ENCODE measurements at regions not wholly inside any gene's neighbourhood (a gene's known extent, or its start where the extent isn't known, plus 50 kb on each side); places are given as distances from the start of the nearest gene placed in this dataset.

DNA sequence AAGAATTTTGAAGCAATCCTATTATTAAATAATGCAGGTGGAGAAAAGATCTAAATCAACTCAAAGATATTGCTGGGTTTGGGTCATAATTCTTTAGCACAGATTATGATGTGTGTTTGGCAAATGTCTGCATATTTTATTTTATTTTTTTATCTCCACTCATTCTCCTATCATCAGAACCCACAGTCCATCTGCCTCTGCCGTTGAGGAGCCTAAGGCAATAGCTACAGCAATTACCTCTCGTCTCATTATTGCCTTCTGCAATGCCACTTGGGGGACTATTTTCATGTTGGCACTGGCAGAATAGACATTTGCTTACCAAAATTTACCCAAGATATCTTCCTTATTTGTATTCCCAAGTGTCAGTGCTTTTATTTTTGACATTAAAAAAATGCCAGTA lies 815.9 kb upstream of the CNTNAP5 start:
- no peak overlapping the region for H3K27ac ChIP-seq

DNA sequence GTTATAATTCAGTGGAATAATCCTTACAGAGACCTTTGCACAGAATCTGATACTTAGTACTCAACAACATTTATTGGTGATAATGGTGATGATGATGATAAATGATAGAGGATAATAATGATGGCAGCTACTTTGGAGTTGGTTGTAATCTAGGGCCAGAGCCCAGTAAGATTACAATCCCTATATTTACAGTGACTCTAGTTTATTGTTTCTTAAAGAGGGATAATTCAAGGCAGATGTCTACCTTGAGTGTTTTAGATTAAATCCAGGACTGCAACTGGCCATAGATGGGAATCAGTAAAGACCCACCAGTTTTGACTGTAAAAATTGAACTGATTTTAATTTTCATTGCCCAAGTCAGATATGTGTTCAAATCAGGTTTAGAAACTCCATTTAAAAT lies 813.9 kb upstream of the CNTNAP5 start:
- Histone ChIP-seq H3K36me3 (no peaks in the 10 kb centered on the region), H3K4me3 (no peak overlapping the region), H3K4me1 (no peaks in the 10 kb centered on the region), H3K27me3 (no peaks in the 10 kb centered on the region), H3K27ac (no peak overlapping the region), H3K9me3 (no peaks in the 10 kb centered on the region)
- TF ChIP-seq, protein P1, sequence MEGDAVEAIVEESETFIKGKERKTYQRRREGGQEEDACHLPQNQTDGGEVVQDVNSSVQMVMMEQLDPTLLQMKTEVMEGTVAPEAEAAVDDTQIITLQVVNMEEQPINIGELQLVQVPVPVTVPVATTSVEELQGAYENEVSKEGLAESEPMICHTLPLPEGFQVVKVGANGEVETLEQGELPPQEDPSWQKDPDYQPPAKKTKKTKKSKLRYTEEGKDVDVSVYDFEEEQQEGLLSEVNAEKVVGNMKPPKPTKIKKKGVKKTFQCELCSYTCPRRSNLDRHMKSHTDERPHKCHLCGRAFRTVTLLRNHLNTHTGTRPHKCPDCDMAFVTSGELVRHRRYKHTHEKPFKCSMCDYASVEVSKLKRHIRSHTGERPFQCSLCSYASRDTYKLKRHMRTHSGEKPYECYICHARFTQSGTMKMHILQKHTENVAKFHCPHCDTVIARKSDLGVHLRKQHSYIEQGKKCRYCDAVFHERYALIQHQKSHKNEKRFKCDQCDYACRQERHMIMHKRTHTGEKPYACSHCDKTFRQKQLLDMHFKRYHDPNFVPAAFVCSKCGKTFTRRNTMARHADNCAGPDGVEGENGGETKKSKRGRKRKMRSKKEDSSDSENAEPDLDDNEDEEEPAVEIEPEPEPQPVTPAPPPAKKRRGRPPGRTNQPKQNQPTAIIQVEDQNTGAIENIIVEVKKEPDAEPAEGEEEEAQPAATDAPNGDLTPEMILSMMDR (IDR thresholded peaks at IDR 0.05): no peak
- TF ChIP-seq POLR2A (IDR thresholded peaks at IDR 0.05): no peak
- no peak for DNase-seq
- intact Hi-C loops (cut with DNase I): no loop called here

More for the DNA sequence above, 815.9 kb upstream of the CNTNAP5 start:
- H3K36me3 ChIP-seq: no peaks in the 10 kb centered on the region
- TF ChIP-seq POLR2A (IDR thresholded peaks at IDR 0.05): no peak
- TF ChIP-seq, protein P1 (IDR thresholded peaks at IDR 0.05): no peak
- no peaks in the 10 kb centered on the region for H3K27me3 ChIP-seq
- intact Hi-C loops (cut with DNase I): no loop called here
- H3K4me1 ChIP-seq: no peaks in the 10 kb centered on the region
- H3K4me3 ChIP-seq: no peak overlapping the region
- H3K9me3 ChIP-seq: peaks cover 0 to 6% (median 4%) of the 10 kb centered on the region in 3 donors
- no peak for DNase-seq
- WGBS, 2 donors: 73 to 80% methylated on average over 2 of the region's 2 CpGs

DNA sequence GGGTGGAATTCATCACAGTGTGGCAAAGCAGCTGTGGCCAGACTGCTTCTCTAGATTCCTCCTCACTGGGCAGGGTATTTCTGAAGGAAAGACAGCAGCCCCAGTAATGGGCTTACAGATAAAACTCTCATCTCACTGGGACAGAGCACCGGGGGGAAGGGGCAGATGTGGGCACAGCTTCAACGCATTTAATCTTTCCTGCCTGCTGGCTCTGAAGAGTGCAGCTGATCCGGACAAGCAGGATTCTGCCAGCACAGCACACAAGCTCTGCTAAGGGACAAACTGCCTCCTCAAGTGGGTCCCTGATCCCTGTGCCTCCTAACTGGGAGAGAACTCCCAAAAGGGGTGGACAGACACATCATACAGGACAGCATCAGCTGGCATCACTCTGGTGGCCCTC lies 779.9 kb upstream of the CNTNAP5 start:
- Histone ChIP-seq H3K36me3 (no peaks in the 10 kb centered on the region), H3K9me3 (peaks cover 0 to 15% (median 13%) of the 10 kb centered on the region in 3 donors), H3K27ac (no peak overlapping the region), H3K27me3 (no peaks in the 10 kb centered on the region), H3K4me3 (no peak overlapping the region), H3K4me1 (no peaks in the 10 kb centered on the region)
- DNase-seq: no peak
- TF ChIP-seq, protein P1 (IDR thresholded peaks at IDR 0.05): no peak
- no peak for TF ChIP-seq POLR2A (IDR thresholded peaks at IDR 0.05)
- WGBS, 2 donors: 60 to 80% methylated on average over 1 of the region's 3 CpGs
- intact Hi-C loops (cut with DNase I): no loop called here

DNA sequence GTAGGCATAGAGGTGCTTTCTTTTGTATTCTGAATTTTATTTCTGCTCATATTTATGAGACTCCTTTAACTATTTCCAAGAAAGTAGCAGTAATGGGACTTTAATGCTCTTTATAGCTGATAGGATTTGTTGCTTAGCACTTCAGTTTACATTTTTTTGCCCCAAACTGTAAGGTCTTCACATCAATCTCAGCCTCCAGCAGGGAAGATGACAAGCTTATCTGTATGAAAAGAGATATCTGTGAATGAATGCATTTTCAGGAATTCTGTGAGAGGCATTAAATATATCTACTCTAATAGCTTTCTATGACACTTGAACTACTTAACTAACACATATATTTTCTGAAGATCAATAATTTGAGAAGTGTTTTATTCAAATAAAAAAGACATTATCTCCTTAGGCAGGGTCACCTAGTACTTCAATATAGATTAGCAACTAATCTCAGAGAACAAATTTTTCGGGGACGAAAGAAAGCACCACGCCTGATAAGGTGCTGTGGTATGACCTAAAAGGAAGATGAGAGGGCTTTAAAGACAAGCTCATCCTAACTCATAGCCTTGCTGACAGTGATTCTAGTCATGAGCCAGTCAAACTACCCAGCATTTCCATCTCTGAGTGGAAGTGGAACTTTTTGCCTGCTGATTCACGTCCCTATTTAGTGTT lies 766.1 kb upstream of the CNTNAP5 start:
- 67 to 80% methylated on average over 4 of the region's 4 CpGs for WGBS, 2 donors
- Histone ChIP-seq H3K27me3 (no peaks in the 10 kb centered on the region), H3K4me3 (no peak overlapping the region), H3K36me3 (no peaks in the 10 kb centered on the region), H3K4me1 (no peaks in the 10 kb centered on the region), H3K9me3 (peaks cover 0 to 6% (median 0%) of the 10 kb centered on the region in 3 donors), H3K27ac (no peak overlapping the region)
- intact Hi-C loops (cut with DNase I): no loop called here
- DNase-seq: no peak
- TF ChIP-seq, protein P1 (IDR thresholded peaks at IDR 0.05): no peak
- no peak for TF ChIP-seq POLR2A (IDR thresholded peaks at IDR 0.05)

DNA sequence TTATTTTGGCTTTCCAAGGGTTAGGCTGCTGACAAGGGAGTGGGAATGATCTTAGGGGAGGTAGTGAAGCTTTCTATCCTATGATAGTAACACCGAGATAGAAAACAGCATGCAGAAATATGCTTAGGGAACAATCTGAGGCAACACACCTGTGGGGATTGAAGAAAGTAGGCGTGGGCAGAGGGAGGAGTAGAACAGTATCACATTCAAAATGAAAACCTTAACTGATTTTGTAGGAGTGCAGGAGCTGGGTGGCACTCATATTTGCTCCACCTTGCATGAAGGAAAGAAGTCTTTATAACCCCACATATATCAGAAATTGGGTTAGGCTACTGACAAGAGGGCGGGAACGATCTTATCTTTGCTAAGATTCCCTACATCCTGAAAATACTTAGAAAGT lies 762.2 kb upstream of the CNTNAP5 start:
- Histone ChIP-seq H3K27ac (no peak overlapping the region), H3K36me3 (no peaks in the 10 kb centered on the region), H3K9me3 (peaks cover 0 to 6% (median 0%) of the 10 kb centered on the region in 3 donors), H3K27me3 (no peaks in the 10 kb centered on the region), H3K4me1 (no peaks in the 10 kb centered on the region), H3K4me3 (no peak overlapping the region)
- TF ChIP-seq POLR2A (IDR thresholded peaks at IDR 0.05): no peak
- TF ChIP-seq, protein P1 (IDR thresholded peaks at IDR 0.05): no peak
- 78 to 84% methylated on average over 4 of the region's 4 CpGs for WGBS, 2 donors
- intact Hi-C loops (cut with DNase I): no loop called here
- DNase-seq: no peak

All from esophagus squamous epithelium (tissue), 5 donors.